Loucy (cell line): ENCODE measurements at regions not wholly inside any gene's neighbourhood (a gene's known extent, or its start where the extent isn't known, plus 50 kb on each side); places are given as distances from the start of the nearest gene placed in this dataset.

Source experiments
- H2AFZ ChIP-seq: fragments of 200-600 bp; sonication (generic); 2 replicates; pipeline ENCODE4 v1.6.0; 2016; ENCODE audit warnings: antibody characterized with exemption, mild to moderate bottlenecking, low read length, moderate library complexity
- H3F3A ChIP-seq: fragments of 200-600 bp; 2 replicates; pipeline ENCODE4 v1.6.0; 2016; ENCODE audit warnings: antibody characterized with exemption, low read depth, mild to moderate bottlenecking
- H3K27me3 ChIP-seq: fragments of 200-600 bp; sonication (generic); 2 replicates; pipeline ENCODE4 v1.6.1; 2014; ENCODE audit warnings: low read length, mild to moderate bottlenecking; ENCODE audit not compliant: insufficient read depth, poor library complexity, severe bottlenecking
- H3K36me3 ChIP-seq: fragments of 200-600 bp; sonication (generic); 2 replicates; pipeline ENCODE4 v1.6.1; 2016; ENCODE audit warnings: low read length; ENCODE audit not compliant: insufficient read depth
- H3K4me1 ChIP-seq: fragments of 200-600 bp; sonication (generic); 2 replicates; pipeline ENCODE4 v1.5.1; 2014; ENCODE audit warnings: low read length, mild to moderate bottlenecking; ENCODE audit not compliant: insufficient read depth, poor library complexity, severe bottlenecking
- H3K4me2 ChIP-seq: fragments of 200-600 bp; sonication (generic); 2 replicates; pipeline ENCODE4 v1.6.0; 2014; ENCODE audit warnings: antibody characterized with exemption, low read length, low read depth, mild to moderate bottlenecking; ENCODE audit not compliant: poor library complexity, severe bottlenecking
- H3K4me3 ChIP-seq: fragments of 200-600 bp; sonication (generic); 2 replicates; pipeline ENCODE4 v1.5.1; 2014; ENCODE audit warnings: low read length, mild to moderate bottlenecking, mixed read lengths; ENCODE audit not compliant: poor library complexity, severe bottlenecking
- H3K79me2 ChIP-seq: fragments of 200-600 bp; sonication (generic); 2 replicates; pipeline ENCODE4 v1.6.1; 2014; ENCODE audit warnings: low read length; ENCODE audit not compliant: insufficient read depth
- H3K9ac ChIP-seq: fragments of 200-600 bp; sonication (generic); 2 replicates; pipeline ENCODE4 v1.6.0; 2014; ENCODE audit warnings: mild to moderate bottlenecking, low read depth, low read length, moderate library complexity; ENCODE audit not compliant: poor library complexity, severe bottlenecking
- H3K9me2 ChIP-seq: fragments of 200-600 bp; sonication (generic); replicated peaks from 2 replicates; pipeline ENCODE4 v1.6.1; 2016; ENCODE audit warnings: low read depth, low read length, mixed read lengths
- H3K9me3 ChIP-seq: fragments of 200-600 bp; sonication (generic); 2 replicates; pipeline ENCODE4 v1.6.1; 2014; ENCODE audit warnings: mild to moderate bottlenecking, antibody characterized with exemption, low read length, low read depth; ENCODE audit not compliant: insufficient read depth
- H4K20me1 ChIP-seq: fragments of 200-600 bp; sonication (generic); 2 replicates; pipeline ENCODE4 v1.6.0; 2014; ENCODE audit warnings: antibody characterized with exemption, low read length, mild to moderate bottlenecking; ENCODE audit not compliant: insufficient read depth, poor library complexity, severe bottlenecking
- CTCF ChIP-seq: fragments of 200-600 bp; sonication (generic); conservative IDR thresholded peaks from 2 replicates; pipeline ENCODE4 v1.5.1; 2014; ENCODE audit warnings: mild to moderate bottlenecking, antibody characterized with exemption, low read length
- EZH2phosphoT487 ChIP-seq: fragments of 200-600 bp; IDR thresholded peaks from 2 replicates; pipeline ENCODE4 v1.6.1; 2018; ENCODE audit warnings: antibody characterized with exemption, mild to moderate bottlenecking, moderate library complexity, borderline replicate concordance

- no peak for TF ChIP-seq EZH2phosphoT487
- no peak for TF ChIP-seq CTCF
- Histone ChIP-seq H3K9me3 (no peaks in the 10 kb centered on the region), H3F3A (no peaks in the 10 kb centered on the region), H3K9ac (no peak overlapping the region), H3K4me2 (no peak overlapping the region), H3K36me3 (no peaks in the 10 kb centered on the region), H3K4me3 (no peak overlapping the region), H3K9me2 (no peaks in the 10 kb centered on the region), H3K79me2 (no peaks in the 10 kb centered on the region), H2AFZ (no peak overlapping the region), H4K20me1 (no peaks in the 10 kb centered on the region), H3K4me1 (no peaks in the 10 kb centered on the region), H3K27me3 (no peaks in the 10 kb centered on the region)
Measured at GRCh38 chr20:24109537-24109936, 121.0 kb upstream of the GGTLC1 start.

- Histone ChIP-seq H3K36me3 (no peaks in the 10 kb centered on the region), H3K9me2 (no peaks in the 10 kb centered on the region), H3K4me2 (no peak overlapping the region), H3F3A (no peaks in the 10 kb centered on the region), H3K27me3 (no peaks in the 10 kb centered on the region), H2AFZ (no peak overlapping the region), H3K9ac (no peak overlapping the region), H3K9me3 (no peaks in the 10 kb centered on the region), H3K4me1 (no peaks in the 10 kb centered on the region), H3K4me3 (no peak overlapping the region), H4K20me1 (no peaks in the 10 kb centered on the region), H3K79me2 (no peaks in the 10 kb centered on the region)
- TF ChIP-seq CTCF: no peak
- no peak for TF ChIP-seq EZH2phosphoT487
Measured at GRCh38 chr20:24109008-24109407, 120.4 kb upstream of the GGTLC1 start.

GRCh38 chr20:24108581-24108980 lies 120.0 kb upstream of the GGTLC1 start:
- no peak overlapping the region for H3K4me3 ChIP-seq
- no peaks in the 10 kb centered on the region for H3K4me1 ChIP-seq
- H3K9me2 ChIP-seq: no peaks in the 10 kb centered on the region
- no peaks in the 10 kb centered on the region for H3K27me3 ChIP-seq
- H2AFZ ChIP-seq: no peak overlapping the region
- no peaks in the 10 kb centered on the region for H3F3A ChIP-seq
- no peaks in the 10 kb centered on the region for H4K20me1 ChIP-seq
- no peaks in the 10 kb centered on the region for H3K79me2 ChIP-seq
- H3K36me3 ChIP-seq: no peaks in the 10 kb centered on the region
- no peaks in the 10 kb centered on the region for H3K9me3 ChIP-seq
- H3K4me2 ChIP-seq: no peak overlapping the region
- H3K9ac ChIP-seq: no peak overlapping the region
- TF ChIP-seq EZH2phosphoT487 (no peak), CTCF (no peak)
